ENCODE measurements at regions not wholly inside any gene's neighbourhood (a gene's known extent, or its start where the extent isn't known, plus 50 kb on each side); places are given as distances from the start of the nearest gene placed in this dataset.

DNA sequence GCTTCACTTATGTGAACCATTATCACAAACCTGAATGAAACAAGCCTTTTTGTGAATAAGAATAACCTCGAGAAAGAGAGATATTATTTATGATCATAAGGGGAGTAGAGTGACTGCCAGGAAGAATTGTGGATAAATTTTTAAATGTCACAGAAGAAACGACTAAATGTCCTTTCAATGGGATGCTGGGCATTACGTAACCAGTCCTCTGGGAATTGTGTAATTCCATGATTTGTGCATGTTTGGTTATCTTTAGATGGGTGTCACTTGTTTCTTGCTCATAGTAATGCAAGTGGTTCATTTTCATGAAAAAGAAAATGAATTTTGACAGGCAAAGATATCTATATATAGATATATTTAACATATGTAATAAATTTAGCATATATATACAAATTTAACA, 379.5 kb upstream of the AGTR1 start:
- ATAC-seq = no peak
- intact Hi-C loops (cut with DNase I) = no loop called here
- no peak overlapping the region for H3K27ac ChIP-seq (ENCODE audit: low read length)
- no peaks in the 10 kb centered on the region for H3K4me1 ChIP-seq (ENCODE audit: control insufficient read depth, insufficient read depth, low read length)
- no peak overlapping the region for H3K4me3 ChIP-seq (ENCODE audit: low read length)
- 74% methylated on average over 3 of the region's 3 CpGs for WGBS
- no peaks in the 10 kb centered on the region for H3K9me3 ChIP-seq (ENCODE audit: control insufficient read depth, low read length)
- DNase-seq = no peak
- no peaks in the 10 kb centered on the region for H3K27me3 ChIP-seq (ENCODE audit: control insufficient read depth, insufficient read depth)

DNA sequence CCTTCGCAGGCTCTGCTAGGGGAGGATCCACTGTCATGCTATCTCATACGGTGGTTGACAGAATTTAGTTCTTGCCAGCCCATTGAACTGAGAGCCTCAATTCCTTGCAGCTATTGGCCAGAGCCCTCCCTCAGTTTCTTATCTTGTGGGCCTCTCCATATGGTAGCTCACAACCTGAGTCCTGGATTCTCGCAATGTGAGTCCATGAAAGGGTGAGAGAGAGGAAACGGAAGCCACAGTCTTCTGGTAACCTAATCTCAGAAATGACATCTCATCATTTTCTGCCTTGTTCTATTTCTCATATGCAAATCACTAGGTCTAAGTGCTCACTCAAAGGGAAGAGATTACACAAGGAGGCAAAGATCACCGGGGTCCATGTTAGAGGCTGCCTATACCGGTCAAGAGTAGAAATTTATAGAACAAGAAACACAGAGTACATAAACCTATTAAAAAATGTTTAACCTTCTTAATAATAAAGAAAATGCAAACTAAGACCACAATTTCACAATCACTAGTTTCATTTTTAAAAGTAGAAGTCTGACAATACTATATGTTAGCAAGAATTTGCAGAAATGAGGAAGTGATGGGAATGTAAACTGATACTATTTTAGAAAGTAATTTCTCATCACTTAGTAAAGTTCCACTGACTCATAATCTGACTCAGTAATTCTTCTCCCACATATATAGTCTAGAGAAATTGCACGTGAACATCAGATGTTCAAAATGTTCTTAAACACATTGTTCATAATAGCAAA, 378.4 kb upstream of the AGTR1 start:
- H3K9me3 ChIP-seq (ENCODE audit: control insufficient read depth, low read length) = no peaks in the 10 kb centered on the region
- 46% methylated on average over 7 of the region's 7 CpGs for WGBS
- ATAC-seq (no peak), DNase-seq (no peak)
- H3K27me3 ChIP-seq (ENCODE audit: control insufficient read depth, insufficient read depth) = no peaks in the 10 kb centered on the region
- H3K27ac ChIP-seq (ENCODE audit: low read length) = no peak overlapping the region
- no peaks in the 10 kb centered on the region for H3K4me1 ChIP-seq (ENCODE audit: control insufficient read depth, insufficient read depth, low read length)
- intact Hi-C loops (cut with DNase I) = no loop called here
- H3K4me3 ChIP-seq (ENCODE audit: low read length) = no peak overlapping the region

DNA sequence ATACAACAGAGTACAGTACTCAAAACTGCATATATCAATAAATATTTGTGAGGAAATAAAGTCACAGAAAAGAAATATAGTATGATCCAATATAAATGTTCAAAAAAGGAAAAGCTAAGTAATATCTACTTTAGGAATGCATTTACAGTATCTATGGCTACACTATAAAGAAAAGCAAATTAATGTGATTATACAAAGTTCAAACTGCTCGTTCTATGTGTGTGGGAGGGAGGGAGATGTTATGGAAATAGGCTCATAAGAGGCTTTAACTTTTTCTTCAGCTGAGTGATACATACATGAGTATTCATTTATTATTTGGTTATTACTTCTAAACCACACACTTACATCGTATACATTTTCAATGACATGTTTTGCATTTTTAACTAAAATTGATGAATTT, 377.7 kb upstream of the AGTR1 start:
- DNase-seq = no peak
- Histone ChIP-seq H3K27ac (ENCODE audit: low read length) (no peak overlapping the region), H3K27me3 (ENCODE audit: control insufficient read depth, insufficient read depth) (no peaks in the 10 kb centered on the region), H3K4me1 (ENCODE audit: control insufficient read depth, insufficient read depth, low read length) (no peaks in the 10 kb centered on the region), H3K4me3 (ENCODE audit: low read length) (no peak overlapping the region), H3K9me3 (ENCODE audit: control insufficient read depth, low read length) (no peaks in the 10 kb centered on the region)
- no peak for ATAC-seq
- intact Hi-C loops (cut with DNase I) = no loop called here
- WGBS = 63% methylated on average over 2 of the region's 2 CpGs

DNA sequence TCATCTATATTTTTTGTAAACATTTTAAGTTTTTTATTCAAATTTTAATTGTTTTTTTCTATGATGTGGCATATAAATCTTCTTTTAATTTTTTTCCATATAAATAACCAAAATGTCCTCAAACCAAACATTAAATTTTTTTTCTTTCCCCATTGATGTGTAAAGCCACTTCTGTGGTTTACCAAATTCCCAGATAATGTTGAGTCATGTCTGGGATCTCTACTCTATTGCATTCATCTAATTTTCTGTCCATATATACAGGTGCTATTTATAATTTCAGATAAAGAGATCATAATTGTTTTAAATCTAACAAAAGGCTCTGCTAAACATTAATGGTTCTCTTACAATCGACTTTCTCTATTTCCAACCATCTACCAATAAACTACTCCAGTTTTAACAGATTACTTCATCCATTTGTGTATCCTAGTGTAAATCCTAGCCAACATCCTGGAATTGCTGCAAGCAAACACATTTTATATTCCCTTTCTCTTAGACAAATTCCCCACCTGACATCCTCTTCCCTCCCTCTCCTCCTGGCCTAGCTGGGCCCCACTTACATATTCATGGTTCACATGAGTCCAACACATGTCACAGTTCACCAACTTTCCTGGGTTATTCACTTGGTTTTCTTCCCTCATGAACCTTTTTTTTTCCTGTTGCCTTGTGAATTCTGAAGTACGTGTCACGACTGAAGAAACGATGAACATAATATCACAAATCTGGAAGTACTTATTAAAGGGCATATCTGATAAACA, 368.0 kb upstream of the AGTR1 start:
- ATAC-seq = no peak
- no peak overlapping the region for H3K27ac ChIP-seq (ENCODE audit: low read length)
- H3K4me3 ChIP-seq (ENCODE audit: low read length) = no peak overlapping the region
- H3K4me1 ChIP-seq (ENCODE audit: control insufficient read depth, insufficient read depth, low read length) = no peaks in the 10 kb centered on the region
- H3K9me3 ChIP-seq (ENCODE audit: control insufficient read depth, low read length) = no peaks in the 10 kb centered on the region
- WGBS = 69% methylated on average over 4 of the region's 4 CpGs
- no peak for DNase-seq
- intact Hi-C loops (cut with DNase I) = no loop called here
- H3K27me3 ChIP-seq (ENCODE audit: control insufficient read depth, insufficient read depth) = no peaks in the 10 kb centered on the region

DNA sequence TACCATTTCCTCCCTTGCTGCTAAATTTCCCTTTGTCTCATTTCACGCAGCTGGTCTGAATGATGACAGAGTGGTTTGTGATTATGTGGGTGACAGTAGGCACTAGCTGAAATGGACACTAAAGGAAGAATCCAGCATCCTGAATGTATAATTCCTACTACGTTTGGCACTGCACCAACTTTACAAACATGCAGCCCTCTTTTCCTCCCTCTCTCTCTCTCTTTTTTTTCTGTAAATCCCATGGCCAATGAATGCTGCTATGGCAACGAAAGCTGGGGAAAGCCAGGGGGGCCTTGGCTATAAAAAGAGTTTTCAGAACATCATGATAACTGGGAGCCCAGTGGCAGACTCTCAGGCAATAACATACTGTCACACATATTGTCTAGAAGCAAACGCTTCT, 367.2 kb upstream of the AGTR1 start:
- no peak overlapping the region for H3K4me3 ChIP-seq (ENCODE audit: low read length)
- intact Hi-C loops (cut with DNase I) = no loop called here
- no peaks in the 10 kb centered on the region for H3K4me1 ChIP-seq (ENCODE audit: control insufficient read depth, insufficient read depth, low read length)
- 39% methylated on average over 4 of the region's 4 CpGs for WGBS
- H3K27ac ChIP-seq (ENCODE audit: low read length) = no peak overlapping the region
- H3K9me3 ChIP-seq (ENCODE audit: control insufficient read depth, low read length) = no peaks in the 10 kb centered on the region
- H3K27me3 ChIP-seq (ENCODE audit: control insufficient read depth, insufficient read depth) = no peaks in the 10 kb centered on the region
- DNase-seq (no peak), ATAC-seq (no peak)

DNA sequence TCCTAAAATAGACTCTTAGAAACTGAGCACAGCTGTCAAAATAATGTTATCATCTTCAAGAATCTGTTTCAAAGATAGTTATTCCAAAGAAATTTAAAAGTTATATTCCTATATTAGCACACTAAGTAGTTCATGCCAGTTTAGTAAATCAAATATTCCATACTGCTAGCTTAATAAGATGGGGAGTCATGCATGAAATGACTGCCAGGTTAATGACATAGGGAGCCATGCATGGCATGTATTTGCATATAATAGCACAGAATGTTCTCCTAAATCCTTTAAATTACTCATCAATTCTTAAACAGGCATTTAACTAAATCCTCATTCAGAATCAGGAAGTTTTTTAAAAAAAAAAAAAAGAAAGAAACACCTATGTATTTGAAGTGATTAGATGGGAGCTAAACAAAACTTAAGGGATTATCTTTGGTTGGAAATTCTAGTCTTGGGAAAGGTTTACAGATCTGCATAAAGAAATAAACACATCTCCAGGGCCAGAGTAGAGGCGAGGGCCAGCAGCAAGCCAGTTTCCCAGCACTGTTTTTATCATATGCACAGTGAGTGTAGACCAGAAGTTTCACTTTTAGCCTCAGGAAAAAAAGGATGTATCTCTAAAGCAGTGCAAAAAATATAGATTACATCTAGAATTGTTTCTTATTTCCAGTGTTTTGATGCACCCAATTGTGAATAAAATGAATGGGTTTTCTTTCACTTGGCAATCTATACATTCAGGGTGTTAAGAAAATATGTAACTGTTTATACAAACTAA, 366.4 kb upstream of the AGTR1 start:
- no peak for DNase-seq
- WGBS = 38% methylated on average over 1 of the region's 1 CpG
- ATAC-seq = no peak
- Histone ChIP-seq H3K27ac (ENCODE audit: low read length) (no peak overlapping the region), H3K27me3 (ENCODE audit: control insufficient read depth, insufficient read depth) (no peaks in the 10 kb centered on the region), H3K9me3 (ENCODE audit: control insufficient read depth, low read length) (no peaks in the 10 kb centered on the region), H3K4me1 (ENCODE audit: control insufficient read depth, insufficient read depth, low read length) (no peaks in the 10 kb centered on the region), H3K4me3 (ENCODE audit: low read length) (no peak overlapping the region)
- intact Hi-C loops (cut with DNase I) = no loop called here

DNA sequence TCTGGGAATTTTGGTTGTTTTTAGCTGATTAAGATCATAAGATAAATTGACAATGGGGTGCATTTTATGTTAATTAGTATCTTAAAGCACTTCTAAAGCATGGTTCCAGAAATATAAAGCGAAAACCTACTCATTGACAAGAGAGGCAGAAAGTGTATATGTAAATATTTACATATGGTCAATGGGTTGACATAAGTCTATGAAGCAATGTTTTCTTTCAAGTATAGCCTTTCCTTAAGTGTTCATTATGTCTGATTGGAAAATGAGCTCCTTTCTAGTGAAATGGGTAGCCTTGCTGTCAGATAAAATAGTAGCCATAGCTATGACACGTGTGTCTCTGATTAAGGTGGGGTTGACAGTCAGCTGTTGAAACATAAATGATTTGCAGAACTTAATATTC, 365.2 kb upstream of the AGTR1 start:
- Histone ChIP-seq H3K27ac (ENCODE audit: low read length) (no peak overlapping the region), H3K27me3 (ENCODE audit: control insufficient read depth, insufficient read depth) (no peaks in the 10 kb centered on the region), H3K4me3 (ENCODE audit: low read length) (no peak overlapping the region), H3K4me1 (ENCODE audit: control insufficient read depth, insufficient read depth, low read length) (no peaks in the 10 kb centered on the region), H3K9me3 (ENCODE audit: control insufficient read depth, low read length) (no peaks in the 10 kb centered on the region)
- ATAC-seq (no peak), DNase-seq (no peak)
- 75% methylated on average over 2 of the region's 2 CpGs for WGBS
- intact Hi-C loops (cut with DNase I) = no loop called here

DNA sequence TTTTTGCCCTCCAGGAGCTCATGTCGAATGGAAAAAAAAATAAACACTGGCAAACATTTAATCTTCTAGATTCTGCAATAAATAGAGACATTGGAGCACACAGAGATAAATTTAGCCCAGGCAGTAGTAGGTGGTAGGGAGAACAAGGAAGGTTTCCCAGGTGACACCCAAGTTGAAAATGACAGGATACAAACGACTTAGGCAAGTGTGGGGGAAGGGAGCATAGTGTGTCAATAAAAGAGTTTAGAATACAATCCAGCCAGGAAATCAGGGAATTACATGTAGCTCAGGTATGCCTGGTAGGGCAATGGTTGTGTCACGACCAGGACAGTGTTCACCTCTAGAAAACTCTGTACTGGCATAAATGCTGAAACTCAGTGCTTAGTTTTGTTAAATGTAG, 364.6 kb upstream of the AGTR1 start:
- H3K4me3 ChIP-seq (ENCODE audit: low read length) = no peak overlapping the region
- no peaks in the 10 kb centered on the region for H3K4me1 ChIP-seq (ENCODE audit: control insufficient read depth, insufficient read depth, low read length)
- no peak overlapping the region for H3K27ac ChIP-seq (ENCODE audit: low read length)
- intact Hi-C loops (cut with DNase I) = no loop called here
- no peak for ATAC-seq
- no peaks in the 10 kb centered on the region for H3K27me3 ChIP-seq (ENCODE audit: control insufficient read depth, insufficient read depth)
- no peaks in the 10 kb centered on the region for H3K9me3 ChIP-seq (ENCODE audit: control insufficient read depth, low read length)
- DNase-seq = no peak
- WGBS = 48% methylated on average over 3 of the region's 3 CpGs

DNA sequence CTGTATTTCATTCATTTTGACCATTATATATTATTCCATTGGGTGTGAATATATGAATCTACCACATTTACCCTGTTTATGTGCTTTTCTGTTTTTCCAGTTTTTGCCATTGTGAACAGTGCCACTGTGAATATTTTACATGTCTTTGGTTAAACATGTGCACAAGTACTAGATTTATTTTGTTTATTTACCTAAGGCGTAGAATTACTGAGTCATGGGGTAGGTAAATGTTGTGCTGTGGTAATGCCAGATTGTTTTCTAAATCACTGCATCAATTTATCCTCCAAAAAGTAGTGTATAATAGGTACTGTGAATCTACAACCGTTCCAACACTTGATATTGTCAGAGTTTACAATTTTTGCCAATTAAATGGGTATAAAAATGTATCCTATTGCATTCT, 362.1 kb upstream of the AGTR1 start:
- DNase-seq (no peak), ATAC-seq (no peak)
- Histone ChIP-seq H3K4me1 (ENCODE audit: control insufficient read depth, insufficient read depth, low read length) (no peaks in the 10 kb centered on the region), H3K9me3 (ENCODE audit: control insufficient read depth, low read length) (no peaks in the 10 kb centered on the region), H3K27ac (ENCODE audit: low read length) (no peak overlapping the region), H3K27me3 (ENCODE audit: control insufficient read depth, insufficient read depth) (no peaks in the 10 kb centered on the region), H3K4me3 (ENCODE audit: low read length) (no peak overlapping the region)
- intact Hi-C loops (cut with DNase I) = no loop called here
- 83% methylated on average over 2 of the region's 2 CpGs for WGBS

DNA sequence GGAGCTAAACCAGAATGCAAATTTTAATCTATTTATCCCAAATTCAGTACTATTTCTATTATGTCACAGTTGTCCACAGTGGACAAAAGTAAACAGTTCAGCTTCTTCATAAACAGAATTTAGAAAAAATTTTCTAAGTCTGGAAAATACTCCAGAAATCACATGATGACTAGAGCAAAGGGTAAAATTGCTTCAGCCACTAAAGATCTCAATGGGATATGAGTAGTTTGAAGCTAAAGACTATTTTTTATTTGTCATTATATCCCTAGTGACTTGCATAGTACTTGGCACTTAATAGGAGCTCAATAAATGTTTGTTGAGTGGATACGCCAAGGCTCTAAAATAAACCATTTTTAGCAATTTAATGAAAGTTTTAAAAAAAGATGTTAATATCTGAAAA, 354.3 kb upstream of the AGTR1 start:
- Histone ChIP-seq H3K27me3 (ENCODE audit: control insufficient read depth, insufficient read depth) (no peaks in the 10 kb centered on the region), H3K9me3 (ENCODE audit: control insufficient read depth, low read length) (no peaks in the 10 kb centered on the region), H3K27ac (ENCODE audit: low read length) (no peak overlapping the region), H3K4me3 (ENCODE audit: low read length) (no peak overlapping the region), H3K4me1 (ENCODE audit: control insufficient read depth, insufficient read depth, low read length) (no peaks in the 10 kb centered on the region)
- DNase-seq (no peak), ATAC-seq (no peak)
- intact Hi-C loops (cut with DNase I) = no loop called here
- WGBS = 86% methylated on average over 1 of the region's 1 CpG

DNA sequence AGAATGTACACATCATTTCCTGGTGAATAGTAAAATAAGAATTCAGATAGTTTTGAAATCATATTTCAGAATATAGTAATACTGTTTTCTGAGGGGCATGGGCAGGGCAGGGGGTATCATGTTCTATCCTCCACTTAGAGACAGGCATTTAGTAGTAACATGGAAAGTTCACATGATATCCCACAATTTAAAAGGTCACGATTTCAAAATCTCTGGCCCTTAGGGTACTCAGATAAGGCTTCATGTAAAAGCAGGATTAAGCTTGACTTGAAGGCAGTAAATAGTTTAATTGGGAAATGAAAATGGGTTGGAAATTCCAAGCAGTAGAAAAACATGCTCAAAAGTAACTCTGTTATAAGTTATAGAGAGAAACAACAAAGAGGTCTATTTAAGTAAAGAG, 353.2 kb upstream of the AGTR1 start:
- no peak overlapping the region for H3K27ac ChIP-seq (ENCODE audit: low read length)
- no peak overlapping the region for H3K4me3 ChIP-seq (ENCODE audit: low read length)
- no peaks in the 10 kb centered on the region for H3K9me3 ChIP-seq (ENCODE audit: control insufficient read depth, low read length)
- ATAC-seq = no peak
- DNase-seq = no peak
- no peaks in the 10 kb centered on the region for H3K27me3 ChIP-seq (ENCODE audit: control insufficient read depth, insufficient read depth)
- H3K4me1 ChIP-seq (ENCODE audit: control insufficient read depth, insufficient read depth, low read length) = no peaks in the 10 kb centered on the region
- intact Hi-C loops (cut with DNase I) = no loop called here
- WGBS = 55% methylated on average over 1 of the region's 1 CpG
